Heart left ventricle (tissue), 16 donors: ENCODE measurements at regions not wholly inside any gene's neighbourhood (a gene's known extent, or its start where the extent isn't known, plus 50 kb on each side); places are given as distances from the start of the nearest gene placed in this dataset.

Experiments
- ATAC-seq, 4 donors: fragments of 200-7000 bp; cut with Tn5 transposase; one replicate each; pipeline ENCODE4 v1.9.1; 2020 to 2022; ENCODE audit warnings: moderate library complexity in 4 of 4, mild to moderate bottlenecking in 3 of 4, moderate number of reproducible peaks in 1 of 4
- DNase-seq, 5 donors: peaks; one replicate each; pipeline ENCODE4 v3.0.0-alpha.2; 2020
- H3K27ac ChIP-seq, 12 donors: fragments of 200-600 bp; sonication (generic) in 4 of 12; one replicate each; pipeline versions ENCODE4 v1.5.0 to v1.8.0; 2016 to 2022; ENCODE audit warnings: mild to moderate bottlenecking in 2 of 12
- H3K27me3 ChIP-seq, 9 donors: fragments of 200-600 bp; sonication (generic) in 2 of 9; one replicate each; pipeline versions ENCODE4 v1.5.1 to v1.8.0; 2016 to 2022; ENCODE audit warnings: mild to moderate bottlenecking in 3 of 9
- H3K36me3 ChIP-seq, 9 donors: fragments of 200-600 bp; sonication (generic) in 2 of 9; one replicate each; pipeline versions ENCODE4 v1.5.0 to v1.8.0; 2018 to 2022; ENCODE audit warnings: mild to moderate bottlenecking in 2 of 9
- H3K4me1 ChIP-seq, 12 donors: fragments of 200-600 bp; sonication (generic) in 4 of 12; one replicate each; pipeline versions ENCODE4 v1.5.0 to v1.8.0; 2016 to 2022; ENCODE audit warnings: mild to moderate bottlenecking in 3 of 12
- H3K4me3 ChIP-seq, 12 donors: fragments of 200-600 bp; sonication (generic) in 4 of 12; one replicate each; pipeline versions ENCODE4 v1.5.0 to v1.8.0; 2017 to 2022; ENCODE audit warnings: mild to moderate bottlenecking in 9 of 12, moderate library complexity in 4 of 12
- H3K9me3 ChIP-seq, 12 donors: fragments of 200-600 bp; sonication (generic) in 4 of 12; one replicate each; pipeline versions ENCODE4 v1.5.0 to v1.8.0; 2016 to 2022; ENCODE audit warnings: mild to moderate bottlenecking in 1 of 12
- CTCF ChIP-seq, 12 donors: fragments of 200-600 bp; sonication (generic) in 4 of 12; IDR thresholded peaks; one replicate each; pipeline versions ENCODE4 v1.5.0 to v1.8.0; 2018 to 2022; ENCODE audit warnings: antibody characterized with exemption in 12 of 12, mild to moderate bottlenecking in 5 of 12
- POLR2A ChIP-seq, 2 donors: fragments of 450-650 bp; IDR thresholded peaks; one replicate each; pipeline ENCODE4 v1.6.1; 2017; ENCODE audit warnings: antibody characterized with exemption in 2 of 2, mild to moderate bottlenecking in 2 of 2, moderate library complexity in 2 of 2
- WGBS, 4 donors: extraction: QIAGEN DNeasy Blood & Tissue Kit in 2 of 4; methylation state at CpG; one replicate each; pipeline versions ENCODE4 v1.1.5 to v1.1.7; 2013 to 2018; 5-methylcytosine and 5-hydroxymethylcytosine counted together
- intact Hi-C, 10 donors: fragments of 100-400 bp; cut with DNase I; formaldehyde crosslinking; loops; one replicate each; pipeline versions ENCODE4 v1.11.1 to v1.14.2; 2022
- donor health status: ischemic (EF 13 %, LVEDD 7.1; RV severe dilation, severe dysfunction).
- donor health status: healthy with polysubstance abuse.
- donor health status: DM: no; HTN: yes; CAD: no.
- donor health status: DM: no; HTN: no; CAD: no.
- donor health status: ischemic (EF 25% LVEDD 6.9; RV normal size, moderate dysfunction).
- donor health status: ischemic (EF 25% LVEDD 5.7; RV mildly dilated, moderate dysfunction).
- donor health status: healthy.
- donor health status: DM: yes; HTN: yes; CAD: no.
- donor health status: ischemic (EF 35%, LVEDD 5.7; RV mildly dilated, moderate dysfunction).
- donor health status: nonischemic (EF 11% LVEDD 7.7; RV severe dilation, severe dysfunction).
- donor health status: DM: yes; HTN: yes; CAD: no.
- donor health status: PGD.
- donor health status: ischemic (EF 29% LVEDD 5.4; RV normal size, mild dysfunction).
- donor health status: nonischemic (EF 23%, LVEDD 6.1; RV moderate dilation, normal function).

- peaks cover 0 to 17% (median 0%) of the 10 kb centered on the region in 12 donors for H3K4me1 ChIP-seq
- H3K4me3 ChIP-seq = no peak overlapping the region
- no peak overlapping the region for H3K27ac ChIP-seq
- peak in 1 of 12 donors; percentile 7 for TF ChIP-seq CTCF (IDR thresholded peaks at IDR 0.05)
- no peak for TF ChIP-seq POLR2A (IDR thresholded peaks at IDR 0.05)
- 35 to 38% (median 35%) methylated on average over 8 of the region's 8 CpGs for WGBS, 4 donors
- intact Hi-C loops = no loop called here
- no peak for ATAC-seq
- no peak for DNase-seq
- H3K27me3 ChIP-seq = no peaks in the 10 kb centered on the region
- H3K36me3 ChIP-seq = no peaks in the 10 kb centered on the region
- no peaks in the 10 kb centered on the region for H3K9me3 ChIP-seq
Observed at GRCh38 chr1:213931836-213932235, 55.9 kb upstream of the PROX1 start.

- DNase-seq (no peak), ATAC-seq (no peak)
- intact Hi-C loops = no loop called here
- H3K4me1 ChIP-seq = peaks cover 0 to 17% (median 0%) of the 10 kb centered on the region in 12 donors
- no peaks in the 10 kb centered on the region for H3K27me3 ChIP-seq
- no peaks in the 10 kb centered on the region for H3K36me3 ChIP-seq
- H3K27ac ChIP-seq = no peak overlapping the region
- 65 to 70% (median 68%) methylated on average over 5 of the region's 5 CpGs for WGBS, 4 donors
- H3K4me3 ChIP-seq = no peak overlapping the region
- H3K9me3 ChIP-seq = peaks cover 0 to 4% (median 0%) of the 10 kb centered on the region in 12 donors
- TF ChIP-seq CTCF (IDR thresholded peaks at IDR 0.05) = no peak
- TF ChIP-seq POLR2A (IDR thresholded peaks at IDR 0.05) = no peak
Observed at GRCh38 chr1:213933336-213933735, 54.4 kb upstream of the PROX1 start.

- Histone ChIP-seq H3K27ac (peak overlapping the region in 4 of 12 donors; percentile 29 to 40 (median 32)), H3K36me3 (no peaks in the 10 kb centered on the region), H3K4me3 (no peak overlapping the region), H3K9me3 (peaks cover 0 to 4% (median 0%) of the 10 kb centered on the region in 12 donors), H3K27me3 (no peaks in the 10 kb centered on the region), H3K4me1 (peaks cover 0 to 17% (median 0%) of the 10 kb centered on the region in 12 donors)
- peak; percentile 70 to 89 (median 80) for DNase-seq
- intact Hi-C loops = no loop called here
- 37 to 43% (median 38%) methylated on average over 5 of the region's 5 CpGs for WGBS, 4 donors
- peak; percentile 95 to 97 (median 96) for ATAC-seq
- TF ChIP-seq CTCF (IDR thresholded peaks at IDR 0.05) = no peak
- TF ChIP-seq POLR2A (IDR thresholded peaks at IDR 0.05) = no peak
Observed at GRCh38 chr1:213934649-213935048, 53.1 kb upstream of the PROX1 start.

- H3K4me1 ChIP-seq = peaks cover 0 to 13% (median 0%) of the 10 kb centered on the region in 12 donors
- 72 to 86% (median 80%) methylated on average over 3 of the region's 3 CpGs for WGBS, 4 donors
- no peaks in the 10 kb centered on the region for H3K36me3 ChIP-seq
- H3K27me3 ChIP-seq = no peaks in the 10 kb centered on the region
- H3K4me3 ChIP-seq = no peak overlapping the region
- H3K27ac ChIP-seq = no peak overlapping the region
- peaks cover 0 to 4% (median 0%) of the 10 kb centered on the region in 12 donors for H3K9me3 ChIP-seq
- DNase-seq (no peak), ATAC-seq (no peak)
- no peak for TF ChIP-seq POLR2A (IDR thresholded peaks at IDR 0.05)
- TF ChIP-seq CTCF (IDR thresholded peaks at IDR 0.05) = no peak
- intact Hi-C loops = no loop called here
Observed at GRCh38 chr1:213936571-213936970, 51.2 kb upstream of the PROX1 start.
